ENCODE measurements at regions not wholly inside any gene's neighbourhood (a gene's known extent, or its start where the extent isn't known, plus 50 kb on each side); places are given as distances from the start of the nearest gene placed in this dataset.

- no peak for TF ChIP-seq EZH2 (IDR thresholded peaks at IDR 0.05; ENCODE audit: low read depth)
- no peak for TF ChIP-seq CTCF (conservative IDR thresholded peaks at IDR 0.05)
These were observed 839.6 kb downstream of the GALC start for GRCh38 chr14:87153391-87153790.

Data from PC-9 (cell line).